HG02759 (cell line): ENCODE measurements at regions not wholly inside any gene's neighbourhood (a gene's known extent, or its start where the extent isn't known, plus 50 kb on each side); places are given as distances from the start of the nearest gene placed in this dataset.

Source experiments
- ATAC-seq: cut with Tn5 transposase; IDR thresholded peaks from one replicate; pipeline ENCODE4 v1.9.1; 2021; ENCODE audit warnings: mild to moderate bottlenecking, moderate library complexity; ENCODE audit not compliant: unreplicated experiment

DNA sequence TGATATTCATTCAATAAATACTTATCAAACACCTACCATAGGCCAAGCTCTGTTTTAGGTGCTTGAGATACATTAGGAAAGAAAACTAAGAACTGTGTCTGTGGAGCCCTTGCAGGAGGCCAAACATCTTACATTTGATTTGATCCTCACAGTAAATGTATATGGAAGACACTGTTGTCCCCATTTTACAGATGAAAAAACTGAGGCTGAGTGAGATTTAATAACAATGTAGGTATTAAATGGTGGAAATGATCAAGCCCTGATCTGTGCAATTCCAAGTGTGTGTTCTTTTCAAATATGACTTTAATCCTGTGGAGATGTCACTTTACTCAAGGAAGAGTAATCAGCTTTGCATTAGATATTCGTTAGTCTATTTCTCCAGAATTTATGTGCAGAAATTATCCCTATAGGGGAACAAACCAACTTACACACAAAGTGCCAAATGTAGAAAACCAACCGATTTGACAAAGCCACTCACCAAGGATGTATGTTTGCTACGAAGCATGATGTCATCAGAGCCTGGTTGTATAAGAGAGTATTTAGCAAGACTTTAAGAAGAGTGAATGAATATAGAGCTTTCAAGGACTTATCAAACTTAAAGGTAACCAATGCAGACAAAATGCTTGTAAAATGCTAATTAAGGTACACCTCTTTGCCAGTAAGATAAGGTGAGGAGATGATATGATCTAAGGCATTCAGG is 153.9 kb upstream of the NFIB start:
- ATAC-seq: no peak

DNA sequence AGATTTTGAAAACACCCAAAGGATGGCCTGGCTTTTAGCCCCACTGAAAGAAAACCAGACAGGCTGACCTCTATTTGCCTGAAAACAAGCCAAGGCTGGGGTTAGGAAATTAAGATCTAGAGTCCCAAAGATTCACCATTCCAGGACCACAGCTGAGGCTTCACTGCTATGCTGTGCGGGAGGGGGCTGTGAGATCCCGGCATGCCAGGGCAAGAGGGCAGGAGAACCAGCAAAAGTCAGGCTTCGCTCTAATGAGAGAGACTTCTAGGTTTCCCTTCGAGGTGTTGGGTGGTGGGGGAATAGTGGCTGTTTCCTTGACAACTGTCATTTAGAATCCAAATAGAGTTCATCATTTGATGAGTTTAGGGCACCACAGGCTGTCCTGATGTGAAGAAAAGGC is 152.9 kb upstream of the NFIB start:
- no peak for ATAC-seq

DNA sequence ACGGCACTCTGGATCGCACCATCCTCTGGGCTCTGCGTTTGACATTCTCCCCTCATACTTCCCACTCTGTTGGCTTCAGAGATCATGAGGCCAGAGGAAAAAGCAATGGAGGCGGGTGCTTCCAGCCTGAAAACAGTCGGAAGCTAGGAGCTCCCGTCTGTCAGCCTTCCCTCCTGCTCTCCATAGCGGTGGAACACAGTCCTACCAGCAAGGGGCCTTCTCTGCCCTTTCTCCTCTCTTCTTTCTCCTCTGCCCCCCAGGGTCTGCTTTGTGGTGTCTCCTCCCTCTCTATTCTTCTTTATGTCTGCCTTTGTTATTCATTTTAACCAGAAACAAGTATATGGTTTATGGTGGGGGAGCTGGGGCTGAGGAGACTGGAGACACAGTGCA is 152.5 kb upstream of the NFIB start:
- no peak for ATAC-seq

DNA sequence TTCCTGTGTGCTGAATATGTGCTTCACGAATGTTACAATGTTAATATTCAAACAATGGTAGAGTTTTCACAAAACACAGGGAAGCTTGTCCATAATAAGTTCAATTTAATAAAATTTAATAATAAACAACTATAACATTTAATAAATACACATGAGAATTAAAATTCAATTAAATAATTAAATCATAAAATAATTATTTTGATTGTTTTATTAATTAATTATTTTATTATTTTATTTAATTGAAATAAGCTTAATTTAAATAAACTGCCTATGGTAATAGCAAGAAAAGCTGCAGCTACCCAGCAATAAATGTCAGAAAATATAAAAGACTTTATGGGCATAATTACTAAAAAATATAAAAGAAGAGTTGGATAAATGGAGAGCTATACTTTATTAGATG is 149.0 kb upstream of the NFIB start:
- ATAC-seq: no peak

DNA sequence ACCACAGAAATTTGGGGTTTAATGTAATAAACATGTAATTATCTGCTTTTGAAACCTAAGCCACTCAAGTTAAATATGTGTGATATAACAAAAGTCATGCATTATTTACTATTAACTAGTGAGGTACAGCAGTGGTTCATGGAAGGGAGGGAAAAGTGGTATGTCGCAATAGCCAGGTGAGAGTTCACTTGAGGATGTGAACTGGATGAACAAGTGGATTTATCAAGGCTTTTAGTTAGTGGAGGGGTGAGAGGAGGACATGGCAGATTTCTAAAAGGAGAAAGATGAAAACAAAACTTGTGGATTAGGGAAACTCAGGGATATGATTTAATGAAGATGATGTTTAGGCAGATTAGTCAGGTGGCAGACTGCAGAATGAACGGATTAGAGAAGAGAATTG is 141.3 kb upstream of the NFIB start:
- no peak for ATAC-seq

DNA sequence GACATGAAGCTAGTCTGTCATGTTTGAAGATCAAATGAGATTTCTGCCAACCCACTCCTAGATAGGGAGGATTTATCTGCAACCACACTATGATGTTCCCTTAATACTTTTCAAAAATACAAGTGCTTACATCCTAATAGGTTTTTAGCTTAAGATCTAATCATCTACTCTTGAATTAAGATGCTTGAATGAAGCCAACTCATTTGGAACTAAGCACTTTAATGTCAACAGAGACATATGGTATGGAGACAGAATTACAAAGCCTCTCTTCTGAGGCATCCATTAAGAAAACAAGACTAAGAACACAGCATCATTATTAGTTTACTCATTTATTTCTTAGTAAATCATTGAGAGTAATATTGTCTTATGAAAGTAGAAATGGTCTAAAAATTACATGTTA is 139.3 kb upstream of the NFIB start:
- no peak for ATAC-seq

DNA sequence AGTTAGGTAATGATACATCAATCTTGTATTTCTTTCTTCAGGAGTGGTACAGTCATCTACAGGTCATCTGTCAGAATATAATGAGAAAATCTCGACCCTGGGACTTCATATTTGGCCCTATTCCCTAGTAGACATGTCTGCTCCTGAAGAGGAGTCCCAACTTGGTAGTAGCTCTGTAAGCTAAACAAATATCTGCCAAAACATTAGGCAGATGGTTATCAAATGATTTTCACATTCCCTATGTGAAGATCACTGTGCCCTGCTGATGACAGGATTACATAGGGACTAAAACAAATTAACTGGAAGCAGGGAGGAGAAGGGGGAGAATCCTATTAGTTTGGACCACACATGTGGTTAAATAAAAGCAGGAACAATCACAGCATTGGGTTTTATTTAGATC is 138.6 kb upstream of the NFIB start:
- no peak for ATAC-seq

DNA sequence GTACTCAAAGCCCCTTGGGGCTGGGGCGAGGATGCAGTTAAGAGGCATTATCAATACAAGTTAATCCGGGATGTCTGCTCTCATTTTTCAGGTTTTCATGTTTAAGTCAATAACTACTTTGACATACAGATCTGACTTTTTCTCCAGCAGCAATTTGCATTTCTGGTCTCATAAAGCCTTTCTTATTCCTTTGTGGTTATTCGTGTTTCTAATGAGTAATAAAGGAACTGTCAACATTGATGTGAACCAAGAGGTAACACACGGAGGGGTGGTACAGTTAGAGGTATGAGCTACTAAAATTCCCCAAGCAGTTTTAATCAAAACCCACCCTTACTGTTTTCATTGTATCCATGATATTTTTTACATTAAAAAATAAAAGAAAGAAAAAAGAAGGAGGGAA is 138.0 kb upstream of the NFIB start:
- peak; percentile 84 for ATAC-seq

DNA sequence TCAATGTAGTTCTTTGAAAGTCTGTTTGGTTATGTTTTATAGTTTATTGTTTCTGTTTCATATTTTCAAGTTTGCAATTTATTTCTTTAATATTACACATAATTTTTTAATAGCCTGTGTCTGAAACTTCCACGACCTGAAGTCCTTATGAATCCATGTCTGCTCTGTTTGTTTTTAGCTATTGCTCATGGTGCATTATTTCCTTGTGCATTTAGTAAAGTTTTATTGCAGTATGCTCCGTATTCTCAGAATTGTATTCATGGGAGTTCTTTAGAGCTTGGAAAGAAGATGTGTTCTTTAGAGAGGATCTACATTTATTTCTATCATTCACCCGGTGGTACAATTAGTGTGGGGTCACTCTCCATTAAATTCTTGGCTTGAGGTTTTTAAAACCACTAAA is 133.2 kb upstream of the NFIB start:
- no peak for ATAC-seq

DNA sequence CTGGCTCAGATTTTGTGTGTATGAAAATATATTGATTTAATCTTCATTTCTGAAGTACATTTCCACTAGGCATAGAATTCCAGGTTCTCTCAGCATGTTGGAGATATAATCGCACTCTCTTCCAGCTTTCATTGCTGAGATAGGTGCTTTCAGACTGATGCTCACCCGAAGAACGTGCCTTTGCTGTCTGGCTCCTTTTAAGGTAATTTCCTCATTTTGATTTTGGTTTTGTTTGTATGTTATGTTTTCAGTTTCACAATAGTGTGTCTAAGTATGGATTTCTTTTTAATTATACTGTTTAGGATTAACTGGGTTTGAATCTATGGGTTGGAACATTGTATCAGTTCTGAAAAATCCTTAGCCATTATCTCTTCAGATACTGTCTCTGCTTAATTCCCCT is 132.0 kb upstream of the NFIB start:
- no peak for ATAC-seq

DNA sequence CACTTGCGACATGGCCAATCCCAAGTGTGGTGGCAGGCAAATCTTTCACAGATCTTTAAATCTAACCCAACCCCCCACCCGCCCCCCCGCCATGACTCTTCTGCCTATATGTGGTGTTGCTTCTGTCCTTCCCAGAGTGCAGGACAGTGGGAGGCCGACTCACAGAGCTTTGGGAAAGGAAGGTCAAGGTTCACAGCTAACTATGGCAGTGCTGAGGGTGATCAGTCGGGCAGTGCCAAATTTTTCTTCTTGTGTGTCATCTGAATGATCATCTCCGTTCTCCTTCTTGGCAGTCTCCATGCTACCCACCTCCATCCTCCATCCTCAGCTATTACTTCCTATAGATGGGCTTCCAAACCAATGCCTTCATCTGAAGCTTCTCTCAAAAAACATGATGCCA is 129.0 kb upstream of the NFIB start:
- no peak for ATAC-seq

DNA sequence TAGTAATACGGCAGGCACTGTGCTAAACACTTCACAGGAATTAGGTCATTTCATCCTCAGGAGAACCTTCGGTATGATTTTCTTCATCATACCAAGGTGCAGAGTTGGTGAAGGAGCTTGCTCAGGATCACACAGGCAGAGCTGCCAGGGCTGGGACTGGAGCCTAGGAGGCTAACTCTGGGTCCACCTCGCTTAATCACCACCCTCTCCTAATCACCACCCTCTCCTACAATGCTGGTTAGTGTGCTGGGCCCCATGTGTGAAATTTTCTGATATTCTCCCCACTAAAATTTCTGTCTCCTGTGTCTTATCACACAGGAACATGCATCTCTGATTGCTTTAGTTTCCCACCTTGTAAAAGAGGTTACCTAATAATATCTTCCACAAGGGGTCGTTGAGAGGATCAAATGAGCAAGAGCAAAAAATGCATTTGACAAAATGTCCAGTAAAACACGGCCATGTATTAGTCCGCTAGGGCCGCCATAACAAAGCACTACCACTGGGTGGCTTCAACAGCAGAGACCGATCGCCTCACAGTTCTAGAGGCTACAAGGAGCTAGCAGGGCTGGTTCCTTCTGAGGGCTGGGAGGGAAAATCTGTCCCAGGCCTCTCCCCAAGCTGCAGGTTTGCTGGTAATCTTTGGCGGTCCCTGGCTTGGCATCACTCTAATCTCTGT is 128.2 kb upstream of the NFIB start:
- ATAC-seq: peak; percentile 78

DNA sequence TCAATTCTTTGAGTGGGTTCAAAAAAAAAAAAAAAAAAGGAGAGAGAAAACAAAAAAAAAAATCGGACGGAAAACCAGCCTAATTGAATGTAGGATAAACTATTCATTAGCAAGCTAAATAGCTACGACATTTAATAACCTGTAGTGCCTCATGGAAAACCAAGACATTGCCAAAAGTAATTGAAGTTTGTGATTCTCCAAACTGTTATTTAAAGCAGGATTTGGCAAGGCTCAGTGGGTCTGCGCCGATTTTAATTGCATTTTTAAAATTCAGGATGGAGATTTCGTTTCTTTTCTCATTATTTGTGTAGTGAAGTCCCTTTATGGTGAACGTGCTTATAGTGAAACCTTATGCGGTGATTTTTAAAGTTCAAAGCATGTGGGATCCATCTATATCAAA is 127.2 kb upstream of the NFIB start:
- no peak for ATAC-seq

DNA sequence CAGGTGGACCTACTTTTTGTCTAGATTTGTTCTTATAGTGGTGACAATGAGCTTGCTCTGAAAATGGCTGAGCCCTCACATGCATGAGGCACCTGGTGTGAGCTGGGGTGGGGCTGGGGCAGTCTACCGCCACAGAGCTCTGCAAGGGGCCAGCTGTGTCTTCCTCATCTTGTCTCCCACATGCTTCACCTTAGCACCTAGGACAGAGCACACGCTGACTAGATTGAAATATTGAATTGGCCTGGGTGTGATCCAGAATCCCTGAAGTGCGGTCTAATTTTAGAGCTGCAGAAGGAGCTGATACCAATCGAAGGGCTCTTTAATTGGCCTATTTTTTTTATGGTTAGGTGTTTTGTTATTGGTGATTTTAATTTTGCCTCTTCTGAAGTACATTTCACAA is 126.1 kb upstream of the NFIB start:
- ATAC-seq: no peak

DNA sequence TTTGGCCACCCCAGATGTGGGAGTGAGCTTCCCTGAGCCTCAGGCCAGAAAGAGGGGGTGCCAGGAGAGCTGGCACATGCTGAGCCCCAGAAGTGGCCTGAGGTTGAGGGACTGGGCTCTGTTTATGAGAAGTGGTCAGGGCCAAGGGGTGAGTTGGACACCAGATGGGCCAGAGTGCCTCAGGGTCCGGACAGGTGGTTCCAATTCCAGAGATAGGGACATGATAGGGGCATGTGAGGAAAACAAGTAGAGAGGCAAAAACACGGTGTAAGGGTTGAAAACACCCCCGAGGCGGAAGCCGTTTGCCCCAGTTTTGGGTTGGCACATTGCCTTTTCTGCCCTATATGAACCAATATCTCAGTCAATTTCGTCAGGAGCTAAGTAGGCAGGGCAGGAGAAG is 125.6 kb upstream of the NFIB start:
- ATAC-seq: no peak

DNA sequence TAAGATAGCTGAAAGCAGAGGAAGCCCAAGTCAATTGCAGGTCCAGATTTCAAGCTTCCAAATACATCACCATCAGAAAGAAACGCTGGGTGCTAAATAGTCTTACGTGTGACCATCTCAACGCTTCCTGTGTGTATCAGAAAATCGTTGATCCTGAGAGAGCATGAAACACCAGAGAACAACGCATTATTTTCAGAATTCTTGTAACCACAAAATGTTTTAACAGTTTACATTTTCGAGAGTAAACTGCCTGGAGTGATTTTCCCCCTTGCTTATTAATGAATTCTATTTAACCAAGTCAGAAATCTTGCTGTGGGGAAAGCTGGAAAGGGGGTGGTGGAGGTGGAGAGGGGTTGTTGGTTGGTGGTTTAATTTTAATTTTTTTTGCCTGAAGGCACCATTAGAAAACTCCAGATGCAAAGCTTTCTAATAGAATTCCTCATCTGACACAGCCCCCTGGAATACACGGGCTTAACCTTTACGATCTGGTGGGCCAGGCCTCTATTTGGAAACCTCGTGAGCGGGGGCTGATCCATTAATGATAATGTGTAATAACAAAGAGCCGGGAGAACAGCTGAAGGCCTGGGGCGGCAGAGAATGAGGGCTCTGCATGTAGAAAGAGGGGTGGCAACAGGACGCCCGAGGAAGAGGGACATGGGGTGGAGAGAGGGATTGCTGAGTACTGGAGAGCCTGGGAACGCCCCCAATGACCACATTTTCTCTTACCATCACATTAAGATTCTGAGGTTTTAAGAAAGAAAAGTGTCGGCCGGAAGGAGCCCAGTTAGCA is 124.5 kb upstream of the NFIB start:
- ATAC-seq: no peak

DNA sequence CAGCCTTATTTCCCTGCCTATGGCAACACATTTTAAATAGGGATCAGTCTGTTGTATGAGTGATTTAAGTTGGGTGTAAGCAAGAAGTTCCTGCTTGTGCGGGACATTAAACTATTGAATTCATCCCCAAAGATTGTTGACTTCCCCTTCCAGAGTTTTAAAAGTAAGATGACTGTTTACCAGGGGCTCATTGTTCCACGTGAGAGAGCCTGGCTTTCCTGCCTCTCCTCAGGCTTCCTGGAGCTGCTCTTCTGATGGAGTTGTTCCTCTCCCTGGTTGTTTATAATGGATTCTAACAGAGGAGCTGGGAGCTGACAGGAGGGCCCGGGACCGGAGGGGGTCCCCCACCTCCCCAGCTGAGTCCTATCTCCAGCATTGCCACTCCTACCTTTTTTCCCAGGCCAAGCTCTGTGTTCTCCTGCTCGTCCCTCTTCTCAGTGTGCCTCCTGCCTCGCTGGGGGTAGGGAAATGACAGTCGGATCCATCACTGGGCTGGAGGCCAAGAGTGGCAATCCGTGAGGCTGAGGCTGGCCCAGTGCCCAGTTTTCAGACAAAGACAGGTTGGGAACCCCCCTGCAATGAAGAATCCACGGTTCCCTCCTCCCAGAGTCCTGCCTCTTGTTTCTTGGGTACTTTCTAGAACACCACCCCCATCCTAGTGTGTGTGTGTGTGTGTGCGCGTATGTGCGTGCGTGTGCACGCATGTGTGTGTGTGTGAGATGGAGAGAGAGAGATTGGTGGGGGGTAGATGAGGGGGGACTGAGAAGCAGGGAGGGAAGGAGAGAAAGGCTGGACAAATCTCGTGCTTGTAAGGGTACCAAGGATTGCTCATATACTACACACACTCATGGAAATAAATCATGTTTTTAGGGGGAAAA is 123.7 kb upstream of the NFIB start:
- ATAC-seq: no peak

DNA sequence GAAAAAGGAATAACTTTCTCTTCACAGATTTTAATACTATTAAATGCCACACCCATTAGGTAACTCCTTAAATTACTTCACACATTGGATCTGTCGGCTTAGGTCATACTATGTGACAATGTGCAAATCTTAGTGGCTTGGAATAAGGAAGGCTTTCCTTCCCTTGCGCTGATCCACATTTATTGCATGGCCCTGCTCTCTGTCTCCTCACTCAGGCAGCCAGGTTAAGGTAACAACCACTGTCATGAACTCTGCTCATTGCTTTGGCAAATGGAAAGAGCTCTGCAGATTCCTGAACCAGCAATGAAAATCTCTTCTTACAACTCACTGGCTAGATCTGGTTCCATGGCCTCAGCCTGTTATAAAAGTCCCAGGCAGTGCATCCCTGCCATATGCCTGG is 121.9 kb upstream of the NFIB start:
- no peak for ATAC-seq

DNA sequence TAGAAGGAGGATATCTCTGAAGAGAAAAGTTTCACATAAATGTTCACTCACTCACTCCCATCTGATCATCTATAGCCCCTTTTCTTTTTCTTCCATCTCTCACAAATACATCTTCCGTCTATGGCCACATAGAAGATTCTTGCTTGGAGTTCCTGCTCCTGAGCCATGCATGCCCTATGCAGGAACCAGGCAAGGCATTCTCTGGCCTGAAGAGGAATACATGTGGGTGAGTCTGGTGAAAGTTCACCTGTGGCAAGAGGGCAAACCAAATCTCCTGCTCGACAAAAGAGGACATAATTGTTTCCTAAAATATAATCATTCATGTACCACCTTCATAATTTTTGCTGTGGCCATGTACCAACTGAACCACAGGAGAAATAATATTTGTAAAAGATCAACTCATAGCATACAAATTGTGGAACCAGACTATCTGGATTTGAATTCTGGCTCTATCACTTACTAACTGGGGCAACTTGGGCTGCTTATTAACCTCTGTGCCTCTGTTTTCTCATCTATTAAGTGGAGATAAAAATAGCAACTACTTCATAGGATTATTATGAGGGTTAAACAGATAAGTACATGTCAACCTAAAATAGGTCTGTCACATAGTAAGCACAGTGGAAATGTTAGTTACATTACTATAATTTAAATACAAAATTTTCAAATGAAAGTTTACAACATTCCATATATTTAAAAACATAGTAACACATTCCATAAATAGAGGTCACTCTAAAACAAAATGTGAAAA is 121.2 kb upstream of the NFIB start:
- no peak for ATAC-seq

DNA sequence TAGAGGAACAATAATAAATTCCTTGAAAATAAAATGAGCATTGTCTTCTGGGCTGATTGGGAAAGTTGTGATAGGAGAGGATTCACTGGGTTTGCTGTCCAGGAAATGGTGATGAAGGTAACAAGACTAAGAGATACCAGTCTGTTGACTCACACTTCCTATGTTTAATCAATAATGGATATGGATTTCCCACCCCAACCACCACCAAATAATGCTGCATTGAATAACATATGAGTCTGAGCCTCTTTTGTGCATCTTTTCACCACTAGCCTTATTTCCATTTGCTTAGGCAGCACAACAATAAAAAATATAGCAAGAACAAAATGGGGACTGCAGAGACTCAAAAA is 120.2 kb upstream of the NFIB start:
- ATAC-seq: peak; percentile 7
